SK-N-SH treated with all-trans-retinoic acid at 6 μM for 48 hours (cell line): ENCODE measurements at regions not wholly inside any gene's neighbourhood (a gene's known extent, or its start where the extent isn't known, plus 50 kb on each side); places are given as distances from the start of the nearest gene placed in this dataset.

Experiments used
- RARB ChIP-seq: fragments of 250-450 bp; sonication (Bioruptor Pico); IDR thresholded peaks from 2 replicates; pipeline ENCODE4 v1.8.0; 2021; ENCODE audit warnings: mild to moderate bottlenecking, moderate library complexity
- ZFP3 ChIP-seq: fragments of 250-450 bp; sonication (Bioruptor Pico); IDR thresholded peaks from 2 replicates; pipeline ENCODE4 v1.5.0; 2020; ENCODE audit warnings: mild to moderate bottlenecking, moderate library complexity
- ZNF565 ChIP-seq: fragments of 450-650 bp; formaldehyde crosslinking; conservative IDR thresholded peaks from 2 replicates; pipeline ENCODE4 v1.5.0; 2020; ENCODE audit warnings: low read depth, mild to moderate bottlenecking, moderate library complexity
- ZNF8 ChIP-seq: fragments of 450-650 bp; formaldehyde crosslinking; IDR thresholded peaks from 2 replicates; pipeline ENCODE4 v1.5.0; 2020; ENCODE audit warnings: mild to moderate bottlenecking, moderate library complexity

- TF ChIP-seq RARB (CRISPR knock-in tag): no peak
- TF ChIP-seq ZFP3 (CRISPR knock-in tag): no peak
- no peak for TF ChIP-seq ZNF8 (CRISPR knock-in tag)
- TF ChIP-seq ZNF565: no peak
These were observed 403.7 kb upstream of the SPRED2 start for GRCh38 chr2:65835975-65836549.
